Loucy (cell line): ENCODE measurements at regions not wholly inside any gene's neighbourhood (a gene's known extent, or its start where the extent isn't known, plus 50 kb on each side); places are given as distances from the start of the nearest gene placed in this dataset.

Source experiments
- EZH2phosphoT487 ChIP-seq: fragments of 200-600 bp; IDR thresholded peaks from 2 replicates; pipeline ENCODE4 v1.6.1; 2018; ENCODE audit warnings: antibody characterized with exemption, mild to moderate bottlenecking, moderate library complexity, borderline replicate concordance
- TF ChIP-seq, protein P1 (sequence below): fragments of 200-600 bp; sonication (generic); conservative IDR thresholded peaks from 2 replicates; pipeline ENCODE4 v1.5.1; 2014; ENCODE audit warnings: mild to moderate bottlenecking, antibody characterized with exemption, low read length

DNA sequence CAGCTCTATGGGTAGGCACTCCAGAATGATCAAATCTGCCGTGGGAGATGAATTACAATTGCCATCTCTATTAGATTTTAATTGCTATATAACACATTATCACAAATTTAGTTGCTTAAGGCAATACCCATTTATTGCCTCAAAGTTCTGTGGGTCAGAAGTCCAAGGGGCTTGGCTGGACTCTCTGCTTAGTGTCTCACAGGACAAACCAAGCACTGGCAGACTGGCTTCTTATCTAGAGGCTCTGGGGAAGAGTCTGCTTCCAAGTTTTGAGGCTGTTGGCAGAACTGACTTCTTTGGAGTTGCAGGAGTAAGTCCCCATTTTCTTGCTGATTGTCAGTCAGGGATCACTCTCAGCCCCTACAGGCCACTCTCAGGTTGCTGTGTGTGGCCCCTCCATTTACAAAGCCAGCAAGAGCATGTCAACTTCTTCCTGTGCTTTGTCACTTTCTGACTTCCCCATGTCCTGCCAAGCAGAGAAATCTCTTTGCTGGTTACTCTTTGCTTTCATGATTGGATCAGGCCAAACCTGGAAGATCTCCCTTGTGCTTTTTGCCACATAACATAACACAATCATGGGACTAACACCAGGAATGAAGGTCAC lies 93.5 kb upstream of the PRICKLE2 start:
- TF ChIP-seq, protein P1, sequence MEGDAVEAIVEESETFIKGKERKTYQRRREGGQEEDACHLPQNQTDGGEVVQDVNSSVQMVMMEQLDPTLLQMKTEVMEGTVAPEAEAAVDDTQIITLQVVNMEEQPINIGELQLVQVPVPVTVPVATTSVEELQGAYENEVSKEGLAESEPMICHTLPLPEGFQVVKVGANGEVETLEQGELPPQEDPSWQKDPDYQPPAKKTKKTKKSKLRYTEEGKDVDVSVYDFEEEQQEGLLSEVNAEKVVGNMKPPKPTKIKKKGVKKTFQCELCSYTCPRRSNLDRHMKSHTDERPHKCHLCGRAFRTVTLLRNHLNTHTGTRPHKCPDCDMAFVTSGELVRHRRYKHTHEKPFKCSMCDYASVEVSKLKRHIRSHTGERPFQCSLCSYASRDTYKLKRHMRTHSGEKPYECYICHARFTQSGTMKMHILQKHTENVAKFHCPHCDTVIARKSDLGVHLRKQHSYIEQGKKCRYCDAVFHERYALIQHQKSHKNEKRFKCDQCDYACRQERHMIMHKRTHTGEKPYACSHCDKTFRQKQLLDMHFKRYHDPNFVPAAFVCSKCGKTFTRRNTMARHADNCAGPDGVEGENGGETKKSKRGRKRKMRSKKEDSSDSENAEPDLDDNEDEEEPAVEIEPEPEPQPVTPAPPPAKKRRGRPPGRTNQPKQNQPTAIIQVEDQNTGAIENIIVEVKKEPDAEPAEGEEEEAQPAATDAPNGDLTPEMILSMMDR = no peak
- TF ChIP-seq EZH2phosphoT487 = no peak
